Peyer's patch (tissue), 4 donors: ENCODE measurements at regions not wholly inside any gene's neighbourhood (a gene's known extent, or its start where the extent isn't known, plus 50 kb on each side); places are given as distances from the start of the nearest gene placed in this dataset.

Source experiments
- POLR2A ChIP-seq, 2 donors: fragments of 450-650 bp; IDR thresholded peaks; one replicate each; pipeline ENCODE4 v1.5.1; 2017; ENCODE audit warnings: antibody characterized with exemption in 2 of 2, mild to moderate bottlenecking in 2 of 2, moderate library complexity in 2 of 2
- TF ChIP-seq, protein P1 (sequence below), 6 experiments: fragments of 450-650 bp in 4 of 6; fragments of 200-600 bp in 2 of 6; sonication (generic) in 1 of 6; IDR thresholded peaks; one replicate each; pipeline ENCODE4 v1.5.1; 2017 to 2019; ENCODE audit warnings: antibody characterized with exemption in 6 of 6, mild to moderate bottlenecking in 3 of 6, moderate library complexity in 1 of 6

- TF ChIP-seq, protein P1, sequence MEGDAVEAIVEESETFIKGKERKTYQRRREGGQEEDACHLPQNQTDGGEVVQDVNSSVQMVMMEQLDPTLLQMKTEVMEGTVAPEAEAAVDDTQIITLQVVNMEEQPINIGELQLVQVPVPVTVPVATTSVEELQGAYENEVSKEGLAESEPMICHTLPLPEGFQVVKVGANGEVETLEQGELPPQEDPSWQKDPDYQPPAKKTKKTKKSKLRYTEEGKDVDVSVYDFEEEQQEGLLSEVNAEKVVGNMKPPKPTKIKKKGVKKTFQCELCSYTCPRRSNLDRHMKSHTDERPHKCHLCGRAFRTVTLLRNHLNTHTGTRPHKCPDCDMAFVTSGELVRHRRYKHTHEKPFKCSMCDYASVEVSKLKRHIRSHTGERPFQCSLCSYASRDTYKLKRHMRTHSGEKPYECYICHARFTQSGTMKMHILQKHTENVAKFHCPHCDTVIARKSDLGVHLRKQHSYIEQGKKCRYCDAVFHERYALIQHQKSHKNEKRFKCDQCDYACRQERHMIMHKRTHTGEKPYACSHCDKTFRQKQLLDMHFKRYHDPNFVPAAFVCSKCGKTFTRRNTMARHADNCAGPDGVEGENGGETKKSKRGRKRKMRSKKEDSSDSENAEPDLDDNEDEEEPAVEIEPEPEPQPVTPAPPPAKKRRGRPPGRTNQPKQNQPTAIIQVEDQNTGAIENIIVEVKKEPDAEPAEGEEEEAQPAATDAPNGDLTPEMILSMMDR (IDR thresholded peaks at IDR 0.05): no peak
- no peak for TF ChIP-seq POLR2A (IDR thresholded peaks at IDR 0.05)
These were observed 62.1 kb upstream of the TCF7L2 start for GRCh38 chr10:112887968-112888367.
